Stimulated activated CD4-positive, alpha-beta T cell treated with anti-CD3 and anti-CD28 coated beads, Interleukin-2, amount 100 ng/mL, for 48 hours (primary cell): ENCODE measurements at regions not wholly inside any gene's neighbourhood (a gene's known extent, or its start where the extent isn't known, plus 50 kb on each side); places are given as distances from the start of the nearest gene placed in this dataset.

Source experiments
- DNase-seq, 2 donors: peaks; one replicate each; pipeline ENCODE4 v3.0.0-alpha.2; 2020

DNA sequence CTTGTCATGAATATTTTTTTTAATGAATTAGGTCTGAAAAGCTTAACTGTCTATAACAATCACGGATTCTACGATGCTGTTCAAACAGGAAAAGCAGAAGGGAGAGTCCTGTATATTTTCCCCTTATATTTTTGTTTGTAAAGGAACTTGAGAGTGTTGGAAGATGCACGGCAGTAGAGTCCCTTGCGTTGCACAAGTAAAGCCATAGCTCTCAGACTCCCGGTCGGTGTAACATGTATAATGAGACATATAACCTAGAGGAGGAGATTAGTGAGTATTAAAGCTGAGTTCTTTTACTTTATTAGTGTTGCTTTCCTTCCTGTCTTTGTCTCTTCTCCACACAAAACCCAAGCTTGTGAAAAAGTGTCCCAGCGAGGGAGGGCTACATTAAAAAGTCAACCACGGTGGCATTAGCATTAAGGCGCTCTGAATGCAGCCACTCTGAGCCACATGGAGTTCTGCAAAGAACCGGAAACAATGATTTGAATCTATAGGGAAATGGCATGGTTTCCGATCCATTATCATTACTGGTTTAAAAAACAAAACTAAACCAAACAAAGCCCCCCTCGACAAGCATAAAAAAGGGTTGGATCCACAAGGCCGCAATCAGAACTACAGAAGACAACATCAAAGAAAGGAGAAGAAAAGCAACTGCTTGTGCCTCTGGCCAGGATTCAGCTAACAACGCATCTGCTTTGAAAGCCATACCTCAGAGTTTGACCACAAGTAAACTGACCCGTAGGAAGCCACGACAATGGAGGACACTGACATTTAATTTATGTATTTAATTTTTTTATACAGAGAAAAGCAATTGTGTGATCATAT, 356.8 kb downstream of the LMO4 start:
- DNase-seq: no peak

DNA sequence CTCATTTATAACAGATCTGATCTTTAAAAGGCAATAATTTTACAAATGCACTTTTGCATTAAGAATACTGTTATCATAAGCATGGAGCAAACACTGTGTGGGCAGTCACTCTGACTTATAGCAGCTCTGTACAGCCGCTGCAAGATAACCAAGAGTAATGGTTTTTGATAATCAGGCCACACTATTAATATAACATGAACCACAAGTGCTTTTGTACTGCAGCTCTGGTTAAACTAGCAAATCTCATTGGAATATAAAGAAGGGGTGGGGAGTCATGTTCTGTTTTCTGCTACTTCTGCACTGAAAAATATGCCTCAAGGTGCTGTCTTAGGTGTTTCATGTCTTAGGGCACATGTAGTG, 357.4 kb downstream of the LMO4 start:
- no peak for DNase-seq

- no peak for DNase-seq
These were observed 358.0 kb downstream of the LMO4 start for GRCh38 chr1:87686671-87687070.

DNA sequence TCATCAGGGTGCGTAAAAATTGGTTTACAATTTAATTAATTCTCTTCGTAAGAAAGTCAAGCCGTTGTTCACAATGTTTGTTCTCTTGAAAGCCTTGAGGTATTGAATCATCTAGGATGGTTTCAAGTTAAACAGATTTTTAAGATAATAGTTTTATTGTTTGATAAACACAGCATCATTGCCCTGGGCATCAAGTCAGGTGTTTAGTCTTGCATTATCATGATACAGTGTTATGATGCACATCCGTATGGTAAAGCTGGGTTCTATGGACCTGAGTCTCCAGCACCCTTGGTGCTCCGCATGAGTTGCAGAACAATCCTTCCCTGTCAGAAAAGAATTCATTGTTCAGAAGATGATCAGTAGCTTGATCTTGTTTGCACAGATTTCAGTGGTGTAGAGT, 359.5 kb downstream of the LMO4 start:
- no peak for DNase-seq

GRCh38 chr1:87689487-87689886, 360.8 kb downstream of the LMO4 start:
- no peak for DNase-seq

DNA sequence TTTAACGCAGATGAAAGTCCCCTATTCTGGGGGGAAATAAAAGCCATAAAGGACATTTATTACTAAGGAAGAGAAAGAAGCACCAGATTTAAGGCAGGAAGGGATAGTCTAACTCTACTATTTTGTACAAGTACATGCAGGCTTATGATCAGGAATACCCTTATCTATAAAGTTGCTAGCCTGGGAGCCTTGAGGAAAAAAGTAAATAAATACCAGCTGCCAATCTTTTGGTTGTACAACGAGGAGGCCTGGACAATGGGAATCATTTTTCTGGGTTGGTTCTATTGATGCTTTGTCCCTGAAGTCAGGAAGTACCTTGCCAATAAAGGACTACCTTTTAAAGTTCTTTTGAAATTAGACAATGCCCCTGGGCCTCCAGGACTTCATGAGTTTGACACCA, 367.8 kb downstream of the LMO4 start:
- no peak for DNase-seq

- DNase-seq: no peak
These were observed 373.8 kb downstream of the LMO4 start for GRCh38 chr1:87702455-87702854.

DNA sequence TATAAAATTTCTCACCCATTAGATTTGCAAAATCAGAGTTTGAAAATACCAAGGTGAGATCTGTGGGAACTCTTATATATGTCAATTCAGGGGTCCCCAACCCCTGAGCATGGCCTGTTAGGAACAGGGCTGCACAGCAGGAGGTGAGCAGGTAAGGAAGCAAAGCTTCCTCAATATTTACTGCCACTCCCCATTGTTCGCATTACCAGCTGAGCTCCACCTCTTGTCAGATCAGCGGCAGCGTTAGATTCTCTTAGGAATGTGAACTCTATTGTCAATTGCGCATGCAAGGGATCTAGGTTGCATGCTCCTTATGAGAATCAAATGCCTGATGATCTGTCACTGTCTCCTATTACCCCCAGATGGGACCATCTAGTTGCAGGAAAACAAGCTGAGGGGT, 376.6 kb downstream of the LMO4 start:
- no peak for DNase-seq

GRCh38 chr1:87706203-87706602, 377.5 kb downstream of the LMO4 start:
- no peak for DNase-seq

DNA sequence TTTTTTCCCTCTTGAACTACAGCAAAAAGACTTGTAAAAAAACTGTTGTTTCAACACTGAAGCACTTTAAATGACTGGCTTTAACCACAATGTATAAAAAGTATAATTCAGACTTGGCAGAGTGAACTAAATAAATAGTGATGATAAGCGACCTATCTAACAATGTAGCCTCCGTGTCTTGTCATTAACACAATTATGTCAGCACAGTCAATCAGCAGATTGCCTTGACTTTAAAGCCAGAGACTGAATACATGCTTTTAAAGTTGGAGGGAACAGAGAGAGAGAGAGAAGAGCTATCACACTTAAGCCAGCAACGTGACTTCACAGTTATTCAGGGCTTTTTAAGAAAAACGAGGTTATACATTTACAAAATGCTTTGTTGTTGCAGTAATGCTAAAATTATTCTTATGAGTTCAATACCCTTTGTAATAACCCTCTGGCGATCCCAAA, 378.1 kb downstream of the LMO4 start:
- DNase-seq: no peak

DNA sequence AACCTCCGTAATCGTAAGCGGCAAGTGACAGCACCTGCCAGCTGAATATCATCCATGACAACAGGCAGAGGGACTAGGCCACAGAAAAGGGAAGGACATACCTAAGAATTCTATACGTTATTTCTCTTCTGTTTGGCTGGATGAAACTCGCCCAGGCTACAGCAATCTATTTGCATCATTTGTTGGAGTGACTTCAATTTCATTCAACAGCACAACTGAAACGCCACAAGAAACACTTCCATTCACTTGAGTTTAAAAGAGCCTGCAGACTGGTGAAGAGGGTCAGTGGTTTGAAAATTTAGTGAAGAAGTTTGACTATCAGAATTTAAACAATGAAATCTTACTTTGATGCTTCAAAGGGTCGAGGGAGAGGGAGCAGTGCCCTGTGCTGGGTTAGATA, 378.7 kb downstream of the LMO4 start:
- no peak for DNase-seq

DNA sequence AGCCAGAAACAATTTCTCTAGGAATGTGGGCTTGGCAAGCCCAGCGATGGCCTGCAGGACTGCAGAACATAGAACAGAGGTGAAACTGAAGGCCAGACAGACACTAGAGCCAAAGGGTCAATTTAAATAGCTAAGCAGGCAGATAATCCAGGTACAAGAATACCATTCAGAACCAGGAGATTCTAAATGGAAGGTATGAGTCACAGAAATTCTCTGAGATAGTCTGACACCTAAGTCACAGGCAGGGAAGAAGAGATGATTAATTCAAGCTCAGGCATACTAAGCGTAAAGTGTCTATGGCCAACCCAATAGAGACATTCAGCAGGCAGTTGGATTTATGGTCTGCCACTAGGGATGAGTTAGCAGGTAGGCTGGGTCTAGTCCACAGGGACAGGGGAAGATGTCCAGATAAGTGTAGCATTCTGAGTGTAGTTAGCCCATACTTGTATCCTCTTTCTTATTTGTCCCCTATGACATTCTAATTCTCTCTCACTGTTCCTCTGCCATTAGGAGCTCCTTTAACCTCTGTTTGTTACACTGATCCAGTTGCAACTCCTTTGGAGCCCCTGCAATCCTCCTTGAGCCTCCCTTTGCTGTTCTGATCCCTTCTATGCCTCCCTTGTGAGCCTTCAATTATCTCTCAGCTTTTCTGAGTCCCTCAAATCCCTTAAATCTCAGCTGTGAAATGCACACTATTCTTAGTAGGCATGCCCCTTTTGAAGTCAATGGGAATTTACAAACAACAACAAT, 383.8 kb downstream of the LMO4 start:
- DNase-seq: no peak

DNA sequence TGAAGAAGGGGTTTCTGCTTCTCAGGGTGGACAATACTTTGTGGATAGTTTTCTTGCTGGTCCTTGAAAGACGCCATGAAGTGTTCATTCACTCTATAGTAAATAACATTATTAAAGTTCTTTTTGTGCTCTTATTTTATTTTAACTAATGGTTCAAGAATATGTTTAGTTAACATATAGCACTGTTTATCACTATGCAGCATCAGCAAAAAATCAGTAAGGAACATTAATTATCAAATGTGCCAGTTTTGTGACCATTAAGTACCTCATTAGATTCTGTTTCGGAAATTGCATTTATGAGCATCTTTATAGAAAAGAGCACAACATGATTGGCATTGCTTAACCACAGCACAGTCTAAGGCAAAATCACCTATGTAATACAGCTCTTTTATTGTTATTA, 385.6 kb downstream of the LMO4 start:
- no peak for DNase-seq

GRCh38 chr1:87715052-87715451, 386.4 kb downstream of the LMO4 start:
- no peak for DNase-seq

DNA sequence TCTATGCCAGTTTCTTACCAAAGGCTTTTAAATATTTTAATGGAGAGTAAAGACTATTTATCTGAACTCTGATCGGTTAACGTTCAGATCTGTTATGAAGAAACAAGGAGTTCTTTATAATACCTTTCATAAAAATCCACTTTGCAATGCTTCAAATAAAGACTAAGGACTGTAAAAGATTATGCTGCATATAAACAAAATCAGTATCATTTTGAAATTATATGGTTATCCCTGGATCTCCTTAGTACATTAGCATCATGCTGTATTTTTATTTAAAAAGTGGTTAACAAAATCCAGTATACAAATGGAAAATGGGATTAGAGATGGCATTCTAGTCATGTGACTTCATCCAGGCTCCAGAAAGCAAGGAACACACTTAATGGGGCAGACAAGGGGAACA, 386.8 kb downstream of the LMO4 start:
- DNase-seq: no peak

- DNase-seq: no peak
These were observed 388.5 kb downstream of the LMO4 start for GRCh38 chr1:87717157-87717670.

GRCh38 chr1:87718241-87718950, 389.7 kb downstream of the LMO4 start:
- DNase-seq: no peak

- no peak for DNase-seq
These were observed 391.0 kb downstream of the LMO4 start for GRCh38 chr1:87719658-87720057.

DNA sequence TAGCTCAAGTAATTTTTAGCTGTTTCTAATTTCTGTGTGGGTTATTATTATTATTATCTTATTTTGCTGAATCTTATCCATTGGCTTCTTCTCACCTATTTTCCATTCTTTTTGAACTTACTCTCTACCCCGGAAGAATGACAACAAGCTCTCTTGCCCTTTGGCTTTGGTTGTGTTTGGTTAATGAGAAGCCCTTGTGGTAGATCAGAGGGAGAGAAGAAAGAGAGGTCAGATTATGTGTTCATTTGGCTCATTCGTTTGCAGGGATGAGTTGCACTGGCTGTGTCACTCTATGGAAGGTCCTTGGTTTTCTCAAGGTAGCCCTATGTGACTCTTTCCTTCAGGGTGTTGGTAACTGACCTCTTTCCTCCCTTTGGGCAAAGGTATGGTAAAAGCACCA, 391.9 kb downstream of the LMO4 start:
- no peak for DNase-seq

GRCh38 chr1:87723193-87723592, 394.5 kb downstream of the LMO4 start:
- DNase-seq: no peak

GRCh38 chr1:87728169-87728568, 399.5 kb downstream of the LMO4 start:
- no peak for DNase-seq

- DNase-seq: no peak
These were observed 401.9 kb downstream of the LMO4 start for GRCh38 chr1:87730274-87731216.
